Ectodermal cell (in vitro differentiated cells): ENCODE measurements at regions not wholly inside any gene's neighbourhood (a gene's known extent, or its start where the extent isn't known, plus 50 kb on each side); places are given as distances from the start of the nearest gene placed in this dataset.
"Not testable (repeated sequence)": the region's sequence is repeated elsewhere in the genome, so short reads cannot be mapped to it uniquely, and the experiment has no call there.

Experiments
- H3K27ac ChIP-seq: 2 replicates; pipeline ENCODE4 v1.7.0; 2013; ENCODE audit warnings: mild to moderate bottlenecking, low read depth, low read length; ENCODE audit not compliant: insufficient read depth, poor library complexity, severe bottlenecking
- H3K27me3 ChIP-seq: 2 replicates; pipeline ENCODE4 v1.7.0; 2013; ENCODE audit warnings: mild to moderate bottlenecking, low read length; ENCODE audit not compliant: insufficient read depth, control insufficient read depth, poor library complexity, severe bottlenecking
- H3K36me3 ChIP-seq: one replicate; pipeline ENCODE4 v1.7.0; 2013; ENCODE audit warnings: low read length; ENCODE audit not compliant: control insufficient read depth, insufficient read depth
- H3K4me1 ChIP-seq: one replicate; pipeline ENCODE4 v1.7.0; 2013; ENCODE audit warnings: low read length; ENCODE audit not compliant: control insufficient read depth, insufficient read depth
- H3K4me3 ChIP-seq: 2 replicates; pipeline ENCODE4 v1.7.0; 2013; ENCODE audit warnings: low read depth, low read length, control low read depth; ENCODE audit not compliant: insufficient read depth
- H3K9me3 ChIP-seq: 2 replicates; pipeline ENCODE4 v1.7.0; 2013; ENCODE audit warnings: mild to moderate bottlenecking, low read length, moderate library complexity; ENCODE audit not compliant: control insufficient read depth
- WGBS, 2 experiments: methylation state at CpG; one replicate each; pipeline ENCODE4 v1.1.7; 2013; ENCODE audit warnings: missing lambda C conversion rate in 2 of 2; 5-methylcytosine and 5-hydroxymethylcytosine counted together

- H3K27ac ChIP-seq = no peak overlapping the region
- H3K36me3 ChIP-seq = no peaks in the 10 kb centered on the region
- WGBS, 2 experiments = 66 to 68% methylated on average over 19 of the region's 19 CpGs
- H3K9me3 ChIP-seq = no peaks in the 10 kb centered on the region
- H3K27me3 ChIP-seq = no peaks in the 10 kb centered on the region
- H3K4me3 ChIP-seq = no peak overlapping the region
- H3K4me1 ChIP-seq = no peaks in the 10 kb centered on the region
Observed at GRCh38 chr2:133886735-133887675, 318.7 kb upstream of the NCKAP5 start.

DNA sequence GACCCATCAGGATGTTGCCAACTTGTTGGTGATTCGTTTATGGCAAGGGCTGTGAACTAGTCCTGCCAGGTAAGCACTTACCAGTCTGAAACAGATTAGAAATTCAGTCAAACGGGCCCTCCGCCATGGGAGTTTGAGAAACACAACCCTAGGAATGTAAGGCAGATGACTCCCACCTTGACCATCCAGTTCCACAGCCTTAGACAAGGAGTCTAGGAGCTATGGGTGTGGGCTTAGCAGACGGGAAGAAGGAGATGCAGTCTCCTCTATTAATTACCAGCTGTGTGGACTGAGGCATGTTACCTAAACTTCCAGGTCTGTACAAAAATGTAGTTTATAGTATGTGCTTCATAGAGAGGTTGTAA, 319.4 kb upstream of the NCKAP5 start:
- Histone ChIP-seq H3K4me1 (no peaks in the 10 kb centered on the region), H3K27ac (no peak overlapping the region), H3K36me3 (no peaks in the 10 kb centered on the region), H3K9me3 (no peaks in the 10 kb centered on the region), H3K4me3 (no peak overlapping the region), H3K27me3 (no peaks in the 10 kb centered on the region)
- 92 to 96% methylated on average over 4 of the region's 4 CpGs for WGBS, 2 experiments

GRCh38 chr2:133888107-133888506, 319.8 kb upstream of the NCKAP5 start:
- Histone ChIP-seq H3K9me3 (no peaks in the 10 kb centered on the region), H3K27ac (no peak overlapping the region), H3K27me3 (no peaks in the 10 kb centered on the region), H3K36me3 (no peaks in the 10 kb centered on the region), H3K4me3 (no peak overlapping the region), H3K4me1 (no peaks in the 10 kb centered on the region)
- WGBS, 2 experiments = 94% methylated on average over 8 of the region's 8 CpGs

DNA sequence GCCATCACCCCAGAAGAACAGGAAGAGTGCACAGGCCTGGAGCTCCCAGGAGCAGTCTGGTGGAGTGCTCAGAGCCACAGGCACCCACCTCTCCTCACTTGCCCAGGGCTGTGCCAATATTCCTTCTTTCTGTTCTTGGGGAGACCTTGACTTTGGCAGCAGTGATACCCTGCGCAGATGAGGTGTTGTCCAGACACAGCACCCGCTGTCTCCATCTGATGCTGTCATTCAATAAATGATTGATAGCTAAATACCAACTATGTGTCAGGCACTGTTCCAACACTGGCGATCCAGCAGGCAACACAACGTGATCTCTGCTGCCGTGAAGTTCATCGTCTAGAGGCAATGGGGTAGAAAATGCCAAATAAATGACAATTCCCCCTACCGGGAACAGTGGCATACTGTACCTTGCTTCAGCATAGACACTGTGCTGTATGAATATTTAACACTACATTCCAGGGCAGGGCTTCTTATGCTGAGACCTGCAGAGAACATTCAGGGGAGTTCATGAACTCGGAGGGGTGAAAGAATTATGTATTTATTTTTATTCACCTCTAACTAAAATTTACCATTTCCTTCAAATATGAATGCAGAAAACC, 320.5 kb upstream of the NCKAP5 start:
- Histone ChIP-seq H3K4me1 (no peaks in the 10 kb centered on the region), H3K27me3 (no peaks in the 10 kb centered on the region), H3K36me3 (no peaks in the 10 kb centered on the region), H3K9me3 (no peaks in the 10 kb centered on the region), H3K27ac (no peak overlapping the region), H3K4me3 (no peak overlapping the region)
- WGBS, 2 experiments = 94 to 97% methylated on average over 7 to 8 of the region's 8 CpGs

GRCh38 chr2:133892352-133892913, 324.2 kb upstream of the NCKAP5 start:
- no peak overlapping the region for H3K27ac ChIP-seq

GRCh38 chr2:133894429-133894828, 326.2 kb upstream of the NCKAP5 start:
- H3K4me3 ChIP-seq = no peak overlapping the region
- no peaks in the 10 kb centered on the region for H3K36me3 ChIP-seq
- peaks cover 3% of the 10 kb centered on the region for H3K9me3 ChIP-seq
- no peaks in the 10 kb centered on the region for H3K4me1 ChIP-seq
- H3K27ac ChIP-seq = no peak overlapping the region
- no peaks in the 10 kb centered on the region for H3K27me3 ChIP-seq
- WGBS, 2 experiments = 94 to 95% methylated on average over 9 of the region's 9 CpGs

More at GRCh38 chr2:133892352-133892913, 324.2 kb upstream of the NCKAP5 start:
- peaks cover 3% of the 10 kb centered on the region for H3K9me3 ChIP-seq
- H3K27me3 ChIP-seq = no peaks in the 10 kb centered on the region
- H3K4me3 ChIP-seq = no peak overlapping the region
- 82 to 84% methylated on average over 8 of the region's 8 CpGs for WGBS, 2 experiments
- H3K4me1 ChIP-seq = no peaks in the 10 kb centered on the region
- H3K36me3 ChIP-seq = no peaks in the 10 kb centered on the region

- not testable (repeated sequence) for H3K4me1 ChIP-seq, H3K4me3 ChIP-seq, H3K36me3 ChIP-seq, H3K27ac ChIP-seq, H3K27me3 ChIP-seq, H3K9me3 ChIP-seq
- WGBS, 2 experiments = 83% methylated on average over 4 of the region's 4 CpGs
Observed at GRCh38 chr2:133897838-133898237, 329.6 kb upstream of the NCKAP5 start.

- 89% methylated on average over 3 of the region's 3 CpGs for WGBS, 2 experiments
Observed at GRCh38 chr2:133900909-133901308, 332.6 kb upstream of the NCKAP5 start.

DNA sequence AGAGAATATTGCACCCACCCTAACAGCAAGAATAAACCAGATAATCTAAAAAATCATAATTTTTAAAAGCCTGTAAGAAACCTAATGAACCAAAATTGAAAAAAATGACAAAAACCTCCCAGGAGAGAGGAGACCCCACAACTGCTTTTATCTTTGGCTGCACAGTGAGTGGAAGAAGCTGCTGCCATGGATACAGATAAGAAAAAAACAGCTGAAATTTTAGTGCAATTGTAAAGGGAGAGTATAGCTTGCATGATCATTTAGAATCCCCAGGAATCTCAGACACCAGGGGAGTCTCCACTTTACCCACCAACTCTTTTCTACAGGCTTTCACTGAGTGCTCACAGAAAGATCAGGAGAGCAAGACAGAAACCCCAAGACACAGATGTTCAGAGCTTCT, 338.1 kb upstream of the NCKAP5 start:
- Histone ChIP-seq H3K4me1 (no peaks in the 10 kb centered on the region), H3K27me3 (no peaks in the 10 kb centered on the region), H3K9me3 (no peaks in the 10 kb centered on the region), H3K27ac (no peak overlapping the region), H3K36me3 (no peaks in the 10 kb centered on the region), H3K4me3 (no peak overlapping the region)

More at GRCh38 chr2:133900909-133901308, 332.6 kb upstream of the NCKAP5 start:
- Histone ChIP-seq H3K4me3 (no peak overlapping the region), H3K36me3 (no peaks in the 10 kb centered on the region), H3K9me3 (no peaks in the 10 kb centered on the region), H3K27me3 (no peaks in the 10 kb centered on the region), H3K4me1 (no peaks in the 10 kb centered on the region), H3K27ac (no peak overlapping the region)

GRCh38 chr2:133906926-133907325, 338.7 kb upstream of the NCKAP5 start:
- Histone ChIP-seq H3K36me3 (no peaks in the 10 kb centered on the region), H3K27me3 (no peaks in the 10 kb centered on the region), H3K4me3 (no peak overlapping the region), H3K27ac (no peak overlapping the region), H3K9me3 (no peaks in the 10 kb centered on the region), H3K4me1 (no peaks in the 10 kb centered on the region)
